NCI-H526 treated with DMSO at 0.1 percent for 48 hours (cell line): ENCODE measurements at regions not wholly inside any gene's neighbourhood (a gene's known extent, or its start where the extent isn't known, plus 50 kb on each side); places are given as distances from the start of the nearest gene placed in this dataset.
"Not testable (repeated sequence)": the region's sequence is repeated elsewhere in the genome, so short reads cannot be mapped to it uniquely, and the experiment has no call there.

Experiments used
- DNase-seq: peaks from one replicate; lab custom pipeline; 2025; lab: John Stamatoyannopoulos, UW

DNA sequence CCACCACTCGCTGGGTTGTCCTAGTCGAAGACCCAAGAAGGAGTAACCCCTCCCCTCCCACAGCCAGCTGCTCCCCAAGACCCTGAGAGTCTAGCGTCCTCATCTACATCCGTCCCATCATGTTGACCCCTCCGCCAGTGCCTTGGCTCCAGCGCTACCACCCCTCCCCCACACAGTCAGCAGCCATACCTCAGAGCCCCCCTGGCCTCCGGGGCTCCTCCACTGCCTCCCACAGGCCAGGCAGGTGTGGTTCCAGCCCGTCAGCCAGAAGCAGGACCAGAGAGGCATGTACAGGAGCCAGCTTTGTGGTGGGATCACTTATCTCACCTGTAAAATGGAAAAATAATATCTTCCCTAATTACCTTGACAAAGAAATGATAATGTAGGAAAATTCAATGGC is 51.5 kb upstream of the PHF21B start:
- no peak for DNase-seq

DNA sequence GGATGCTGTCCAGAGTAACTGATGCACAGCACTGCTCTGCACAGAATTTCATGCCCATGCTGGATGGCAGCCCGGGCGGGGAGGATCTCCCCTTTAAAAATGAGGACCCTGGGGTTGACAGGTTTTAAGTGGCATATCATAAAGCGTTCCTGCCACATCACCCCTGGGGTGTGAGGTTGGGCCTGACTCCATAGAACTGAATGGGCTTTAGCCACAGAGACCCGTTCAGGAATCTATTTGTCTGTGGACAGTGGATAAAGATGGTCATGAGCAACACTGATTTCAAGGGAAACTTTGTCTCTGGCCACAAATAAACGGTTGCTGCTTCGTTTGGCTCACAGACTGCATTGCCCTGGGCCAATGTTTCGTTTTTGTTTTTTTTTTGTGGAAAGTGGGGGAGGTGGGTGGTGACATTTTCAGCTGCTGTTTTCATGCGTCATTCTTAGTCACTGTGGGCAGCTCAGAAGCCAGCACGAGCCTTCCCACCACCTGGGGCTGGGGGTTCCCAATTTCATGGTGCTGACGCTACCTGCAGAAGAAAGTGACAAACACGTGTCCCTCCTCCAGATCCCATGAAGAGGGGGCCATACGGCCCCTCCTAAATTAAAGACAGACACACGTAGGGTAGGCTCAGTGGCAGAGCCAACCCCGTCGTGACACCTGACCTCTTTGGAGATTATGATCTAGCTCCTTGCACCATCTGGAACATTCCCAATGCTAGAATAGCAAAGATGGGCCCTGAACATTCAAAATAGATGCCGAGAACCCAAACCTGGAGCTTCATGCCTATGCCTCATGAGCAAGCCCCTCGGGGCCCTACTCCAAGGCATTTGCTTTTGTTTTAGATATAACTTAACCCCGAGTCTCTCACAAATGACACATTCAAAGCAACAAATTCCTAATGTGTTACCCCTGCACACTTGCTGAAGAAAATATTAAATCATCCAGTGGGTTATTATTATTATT is 54.8 kb upstream of the PHF21B start:
- DNase-seq, result no peak

GRCh38 chr22:45065726-45066125 is 55.9 kb upstream of the PHF21B start:
- no peak for DNase-seq

- DNase-seq, result no peak
These were observed 57.9 kb upstream of the PHF21B start for GRCh38 chr22:45067731-45068130.

GRCh38 chr22:45069925-45070324 is 60.1 kb upstream of the PHF21B start:
- no peak for DNase-seq

- DNase-seq, result no peak
These were observed 61.8 kb upstream of the PHF21B start for GRCh38 chr22:45071618-45072017.

DNA sequence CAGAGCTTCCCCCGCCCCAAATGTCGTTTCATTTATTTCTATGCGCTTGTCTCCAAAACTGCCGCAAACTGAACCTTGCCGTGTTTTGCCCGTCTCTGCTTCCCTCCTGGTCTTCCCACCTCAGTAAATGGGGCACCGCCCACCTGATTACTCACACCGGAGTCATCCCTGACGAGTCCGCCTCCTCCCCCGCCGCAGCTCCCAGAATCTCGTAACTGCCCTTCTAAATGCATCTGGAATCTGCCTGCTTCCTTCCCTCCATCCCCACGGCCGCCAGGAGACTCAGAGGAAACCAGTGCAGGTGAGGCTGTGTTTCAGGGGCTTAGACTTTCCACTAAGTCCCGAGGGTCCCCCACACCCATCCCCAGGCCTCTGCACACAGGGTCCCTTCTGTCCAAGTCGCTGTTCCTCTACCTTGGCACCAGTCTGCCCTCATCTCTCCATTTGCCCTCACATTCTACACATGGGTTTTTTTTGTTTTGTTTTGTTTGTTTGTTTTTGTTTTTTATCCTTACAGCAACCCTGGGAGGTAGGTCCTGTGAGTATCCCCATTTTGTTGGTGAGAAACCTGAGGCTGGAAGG is 62.6 kb upstream of the PHF21B start:
- DNase-seq, result no peak

GRCh38 chr22:45073064-45073463 is 63.3 kb upstream of the PHF21B start:
- no peak for DNase-seq

GRCh38 chr22:45077286-45077685 is 67.5 kb upstream of the PHF21B start:
- no peak for DNase-seq

- DNase-seq, result no peak
These were observed 68.1 kb upstream of the PHF21B start for GRCh38 chr22:45077826-45078334.

DNA sequence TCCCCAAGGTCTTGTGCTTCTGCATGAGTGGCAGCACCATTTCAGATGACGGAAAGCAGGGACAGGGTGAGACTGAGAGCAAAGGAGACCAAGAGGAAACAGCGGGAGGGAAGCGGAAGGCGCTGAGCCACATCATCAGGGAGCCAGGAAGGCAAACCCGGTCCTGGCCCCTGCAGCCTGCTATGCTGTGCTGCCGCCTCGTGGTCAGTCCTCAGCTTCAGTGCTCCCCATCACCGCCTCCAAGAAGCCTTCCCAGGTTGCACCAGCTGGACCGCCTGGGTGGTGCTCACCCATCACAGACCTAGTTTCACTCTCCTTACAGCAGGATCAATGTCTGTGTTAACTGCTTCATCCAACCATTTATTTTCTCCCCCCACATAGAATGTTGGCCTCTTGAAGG is 73.0 kb upstream of the PHF21B start:
- DNase-seq, result no peak

GRCh38 chr22:45083659-45084305 is 74.0 kb upstream of the PHF21B start:
- no peak for DNase-seq

DNA sequence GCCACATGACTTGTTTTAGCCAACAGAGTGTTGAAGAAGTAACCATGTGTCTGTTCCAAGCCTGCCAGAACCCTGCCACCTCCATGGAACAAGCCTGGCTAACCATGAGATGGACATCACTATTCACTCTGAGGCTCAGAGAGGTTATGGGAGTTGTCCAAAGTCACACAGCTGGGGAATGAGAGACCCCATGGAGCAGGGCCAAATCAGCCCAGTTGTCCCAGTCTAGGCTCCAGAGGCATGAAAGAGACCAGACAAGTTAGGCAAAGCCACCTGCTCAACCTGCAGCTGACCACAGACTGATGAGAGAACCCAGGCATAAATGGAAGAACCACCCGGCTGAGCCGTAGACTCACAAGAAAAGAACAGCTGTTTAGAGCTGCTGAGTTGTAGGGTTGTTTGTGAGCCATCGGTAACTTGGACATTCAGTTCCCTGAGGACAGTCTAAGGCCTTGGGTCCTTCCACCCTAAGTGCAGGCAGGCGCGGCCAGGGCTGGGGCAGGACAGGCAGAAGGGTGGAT is 74.7 kb upstream of the PHF21B start:
- DNase-seq, result no peak

- no peak for DNase-seq
These were observed 75.9 kb upstream of the NUP50 start for GRCh38 chr22:45087802-45088201.

GRCh38 chr22:45088576-45088975 is 75.1 kb upstream of the NUP50 start:
- DNase-seq, result no peak

GRCh38 chr22:45090497-45090910 is 73.2 kb upstream of the NUP50 start:
- no peak for DNase-seq

- no peak for DNase-seq
These were observed 72.4 kb upstream of the NUP50 start for GRCh38 chr22:45091254-45091854.

DNA sequence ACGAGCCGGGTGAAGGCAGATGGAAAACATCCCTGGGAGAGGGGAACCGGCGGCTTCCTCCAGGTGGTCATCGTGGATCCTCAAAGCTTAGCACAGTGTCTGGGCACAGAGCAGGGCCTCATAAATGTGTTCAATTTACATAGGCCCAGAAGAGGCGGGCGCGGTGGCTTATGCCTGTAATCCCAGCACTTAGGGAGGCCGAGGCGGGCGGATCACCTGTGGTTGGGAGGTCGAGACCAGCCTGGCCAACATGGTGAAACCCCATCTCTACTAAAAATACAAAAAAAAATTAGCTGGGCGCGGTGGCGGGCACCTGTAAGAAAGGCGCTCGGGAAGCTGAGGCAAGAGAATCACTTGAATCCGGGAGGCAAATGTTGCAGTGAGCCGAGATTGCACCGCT is 71.8 kb upstream of the NUP50 start:
- not testable (repeated sequence) for DNase-seq

DNA sequence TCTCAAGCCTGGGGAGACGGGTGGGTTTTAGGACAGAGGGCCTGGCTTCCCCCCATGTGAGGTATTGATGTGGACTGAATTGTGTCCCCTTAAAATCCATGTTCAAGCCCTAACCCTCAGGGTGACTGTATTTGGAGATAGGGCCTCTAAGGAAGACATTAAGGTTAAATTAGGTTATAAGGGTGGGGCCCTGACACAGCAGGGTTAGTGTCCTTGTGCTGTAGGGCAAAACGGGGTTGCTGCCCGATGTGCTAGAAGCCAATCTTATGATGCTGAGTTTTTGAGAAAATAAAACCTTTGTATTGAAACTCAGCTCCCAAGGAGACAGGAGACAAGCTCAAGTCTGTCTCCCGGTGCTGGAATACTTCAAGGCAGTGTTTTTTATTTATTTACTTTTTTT is 71.1 kb upstream of the NUP50 start:
- DNase-seq, result no peak

- no peak for DNase-seq
These were observed 70.1 kb upstream of the NUP50 start for GRCh38 chr22:45093609-45094008.

- DNase-seq, result no peak
These were observed 69.5 kb upstream of the NUP50 start for GRCh38 chr22:45094081-45094720.

DNA sequence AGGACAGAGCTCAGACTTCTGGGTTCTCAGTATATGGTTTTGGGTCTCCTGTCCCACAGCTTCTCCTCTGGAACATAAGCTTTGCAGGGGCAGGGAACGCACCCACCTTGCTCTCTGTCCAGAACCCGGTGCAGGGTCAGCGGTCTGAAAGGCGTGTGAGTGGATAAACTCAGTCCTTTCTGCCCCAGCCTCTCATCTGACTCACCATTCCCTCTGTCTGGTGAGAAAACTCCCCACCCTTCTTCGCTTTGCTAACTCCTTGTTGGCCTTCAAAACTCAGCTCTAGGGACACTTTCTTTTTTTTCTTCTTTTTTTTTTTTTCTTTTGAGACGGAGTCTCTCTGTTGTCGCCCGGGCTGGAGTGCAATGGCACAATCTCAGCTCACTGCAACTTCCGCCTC is 68.9 kb upstream of the NUP50 start:
- DNase-seq, result no peak
